NT2/D1 (cell line): ENCODE measurements at regions not wholly inside any gene's neighbourhood (a gene's known extent, or its start where the extent isn't known, plus 50 kb on each side); places are given as distances from the start of the nearest gene placed in this dataset.

ENCODE experiments used
- SUZ12 ChIP-seq: IDR thresholded peaks from 2 replicates; pipeline ENCODE4 v1.6.1; 2011; ENCODE audit not compliant: insufficient read length, insufficient read depth; ENCODE audit errors: extremely low read depth
- YY1 ChIP-seq: IDR thresholded peaks from 2 replicates; pipeline ENCODE4 v1.6.1; 2011; ENCODE audit not compliant: insufficient read length, insufficient read depth

GRCh38 chr2:136628490-136628889 is 136.9 kb upstream of the THSD7B start:
- TF ChIP-seq SUZ12, result no peak
- TF ChIP-seq YY1, result no peak
